ENCODE measurements at regions not wholly inside any gene's neighbourhood (a gene's known extent, or its start where the extent isn't known, plus 50 kb on each side); places are given as distances from the start of the nearest gene placed in this dataset.
"Not testable (repeated sequence)": the region's sequence is repeated elsewhere in the genome, so short reads cannot be mapped to it uniquely, and the experiment has no call there.

- no peak overlapping the region for H3K4me3 Mint-ChIP-seq (ENCODE audit: unreplicated experiment)
- POLR2A ChIA-PET, result no interaction called here
- TF ChIP-seq, protein P1, sequence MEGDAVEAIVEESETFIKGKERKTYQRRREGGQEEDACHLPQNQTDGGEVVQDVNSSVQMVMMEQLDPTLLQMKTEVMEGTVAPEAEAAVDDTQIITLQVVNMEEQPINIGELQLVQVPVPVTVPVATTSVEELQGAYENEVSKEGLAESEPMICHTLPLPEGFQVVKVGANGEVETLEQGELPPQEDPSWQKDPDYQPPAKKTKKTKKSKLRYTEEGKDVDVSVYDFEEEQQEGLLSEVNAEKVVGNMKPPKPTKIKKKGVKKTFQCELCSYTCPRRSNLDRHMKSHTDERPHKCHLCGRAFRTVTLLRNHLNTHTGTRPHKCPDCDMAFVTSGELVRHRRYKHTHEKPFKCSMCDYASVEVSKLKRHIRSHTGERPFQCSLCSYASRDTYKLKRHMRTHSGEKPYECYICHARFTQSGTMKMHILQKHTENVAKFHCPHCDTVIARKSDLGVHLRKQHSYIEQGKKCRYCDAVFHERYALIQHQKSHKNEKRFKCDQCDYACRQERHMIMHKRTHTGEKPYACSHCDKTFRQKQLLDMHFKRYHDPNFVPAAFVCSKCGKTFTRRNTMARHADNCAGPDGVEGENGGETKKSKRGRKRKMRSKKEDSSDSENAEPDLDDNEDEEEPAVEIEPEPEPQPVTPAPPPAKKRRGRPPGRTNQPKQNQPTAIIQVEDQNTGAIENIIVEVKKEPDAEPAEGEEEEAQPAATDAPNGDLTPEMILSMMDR (IDR thresholded peaks at IDR 0.05; ENCODE audit: unreplicated experiment), result no peak
- CTCF ChIA-PET, result no interaction called here
- H3K36me3 Mint-ChIP-seq (ENCODE audit: insufficient read depth, unreplicated experiment), result no peaks in the 10 kb centered on the region
- peaks cover 6% of the 10 kb centered on the region for H3K4me1 Mint-ChIP-seq (ENCODE audit: insufficient read depth, unreplicated experiment)
- intact Hi-C loops (cut with micrococcal nuclease), result no loop called here
- no peak for DNase-seq (ENCODE audit: unreplicated experiment)
- no peak overlapping the region for H3K27ac Mint-ChIP-seq (ENCODE audit: low read depth, unreplicated experiment)
- no peaks in the 10 kb centered on the region for H3K27me3 Mint-ChIP-seq (ENCODE audit: insufficient read depth, unreplicated experiment)
- no TSS peak for BruUV-seq (replicated peaks)
- H3K9me3 Mint-ChIP-seq (ENCODE audit: unreplicated experiment), result no peaks in the 10 kb centered on the region
Measured at GRCh38 chr6:11407414-11407813, 130.1 kb upstream of the TMEM170B start.

GRCh38 chr6:11404838-11405237, 132.7 kb upstream of the TMEM170B start:
- intact Hi-C loops (cut with micrococcal nuclease), result no loop called here
- no peak for DNase-seq (ENCODE audit: unreplicated experiment)
- ChIA-PET POLR2A (no interaction called here), CTCF (interaction anchor here (1.3 kb wide), 1 partner anchor 92 kb away, joined by 4 read pairs; no protein-coding TSS in a partner anchor)
- Mint-ChIP-seq H3K4me1 (ENCODE audit: insufficient read depth, unreplicated experiment) (no peaks in the 10 kb centered on the region), H3K27me3 (ENCODE audit: insufficient read depth, unreplicated experiment) (no peaks in the 10 kb centered on the region), H3K9me3 (ENCODE audit: unreplicated experiment) (no peaks in the 10 kb centered on the region), H3K36me3 (ENCODE audit: insufficient read depth, unreplicated experiment) (no peaks in the 10 kb centered on the region), H3K4me3 (ENCODE audit: unreplicated experiment) (no peak overlapping the region), H3K27ac (ENCODE audit: low read depth, unreplicated experiment) (no peak overlapping the region)
- no TSS peak for BruUV-seq (replicated peaks)
- TF ChIP-seq, protein P1 (IDR thresholded peaks at IDR 0.05; ENCODE audit: unreplicated experiment), result no peak

- Mint-ChIP-seq H3K9me3 (ENCODE audit: unreplicated experiment) (no peaks in the 10 kb centered on the region), H3K27ac (ENCODE audit: low read depth, unreplicated experiment) (no peak overlapping the region), H3K27me3 (ENCODE audit: insufficient read depth, unreplicated experiment) (no peaks in the 10 kb centered on the region), H3K4me1 (ENCODE audit: insufficient read depth, unreplicated experiment) (no peaks in the 10 kb centered on the region), H3K4me3 (ENCODE audit: unreplicated experiment) (no peak overlapping the region), H3K36me3 (ENCODE audit: insufficient read depth, unreplicated experiment) (no peaks in the 10 kb centered on the region)
- TF ChIP-seq, protein P1 (IDR thresholded peaks at IDR 0.05; ENCODE audit: unreplicated experiment), result no peak
- no peak for DNase-seq (ENCODE audit: unreplicated experiment)
- ChIA-PET CTCF (interaction anchor here (0.6 to 1.3 kb wide), 2 partner anchors 67 to 93 kb away, joined by 3 to 4 read pairs; no protein-coding TSS in a partner anchor), POLR2A (interaction anchor here (0.5 kb wide), 1 partner anchor 798 kb away, joined by 3 read pairs; no protein-coding TSS in a partner anchor)
- intact Hi-C loops (cut with micrococcal nuclease), result no loop called here
- no TSS peak for BruUV-seq (replicated peaks)
Measured at GRCh38 chr6:11404081-11404480, 133.5 kb upstream of the TMEM170B start.

GRCh38 chr6:11403035-11403601, 134.4 kb upstream of the TMEM170B start:
- no peaks in the 10 kb centered on the region for H3K27me3 Mint-ChIP-seq (ENCODE audit: insufficient read depth, unreplicated experiment)
- no TSS peak for BruUV-seq (replicated peaks)
- H3K9me3 Mint-ChIP-seq (ENCODE audit: unreplicated experiment), result no peaks in the 10 kb centered on the region
- CTCF ChIA-PET, result interaction anchor here (0.7 kb wide), 1 partner anchor 94 kb away, joined by 4 read pairs; no protein-coding TSS in a partner anchor
- POLR2A ChIA-PET, result no interaction called here
- H3K4me3 Mint-ChIP-seq (ENCODE audit: unreplicated experiment), result no peak overlapping the region
- no peaks in the 10 kb centered on the region for H3K36me3 Mint-ChIP-seq (ENCODE audit: insufficient read depth, unreplicated experiment)
- no peak for DNase-seq (ENCODE audit: unreplicated experiment)
- H3K27ac Mint-ChIP-seq (ENCODE audit: low read depth, unreplicated experiment), result no peak overlapping the region
- intact Hi-C loops (cut with micrococcal nuclease), result no loop called here
- TF ChIP-seq, protein P1 (IDR thresholded peaks at IDR 0.05; ENCODE audit: unreplicated experiment), result no peak
- H3K4me1 Mint-ChIP-seq (ENCODE audit: insufficient read depth, unreplicated experiment), result no peaks in the 10 kb centered on the region

DNA sequence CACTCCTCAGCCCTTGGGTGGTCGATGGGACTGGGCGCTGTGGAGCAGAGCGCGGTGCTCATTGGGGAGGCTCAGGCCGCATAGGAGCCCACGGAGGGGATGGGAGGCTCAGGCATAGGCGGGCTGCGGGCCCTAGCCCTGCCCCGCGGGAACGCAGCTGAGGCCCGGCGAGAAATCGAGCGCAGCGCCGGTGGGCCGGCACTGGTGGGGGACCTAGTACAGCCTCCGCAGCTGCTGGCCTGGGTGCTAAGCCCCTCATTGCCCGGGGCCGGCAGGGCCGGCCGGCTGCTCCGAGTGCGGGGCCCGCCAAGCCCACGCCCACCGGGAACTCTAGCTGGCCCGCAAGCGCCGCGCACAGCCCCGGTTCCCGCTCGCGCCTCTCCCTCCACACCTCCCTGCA, 135.0 kb upstream of the TMEM170B start:
- H3K27me3 Mint-ChIP-seq (ENCODE audit: insufficient read depth, unreplicated experiment); H3K4me3 Mint-ChIP-seq (ENCODE audit: unreplicated experiment); H3K9me3 Mint-ChIP-seq (ENCODE audit: unreplicated experiment); H3K27ac Mint-ChIP-seq (ENCODE audit: low read depth, unreplicated experiment); H3K36me3 Mint-ChIP-seq (ENCODE audit: insufficient read depth, unreplicated experiment); intact Hi-C loops (cut with micrococcal nuclease); POLR2A ChIA-PET; BruUV-seq (replicated peaks); DNase-seq (ENCODE audit: unreplicated experiment); H3K4me1 Mint-ChIP-seq (ENCODE audit: insufficient read depth, unreplicated experiment): not testable (repeated sequence)
- CTCF ChIA-PET, result interaction anchor here (0.7 kb wide), 1 partner anchor 94 kb away, joined by 4 read pairs; no protein-coding TSS in a partner anchor

DNA sequence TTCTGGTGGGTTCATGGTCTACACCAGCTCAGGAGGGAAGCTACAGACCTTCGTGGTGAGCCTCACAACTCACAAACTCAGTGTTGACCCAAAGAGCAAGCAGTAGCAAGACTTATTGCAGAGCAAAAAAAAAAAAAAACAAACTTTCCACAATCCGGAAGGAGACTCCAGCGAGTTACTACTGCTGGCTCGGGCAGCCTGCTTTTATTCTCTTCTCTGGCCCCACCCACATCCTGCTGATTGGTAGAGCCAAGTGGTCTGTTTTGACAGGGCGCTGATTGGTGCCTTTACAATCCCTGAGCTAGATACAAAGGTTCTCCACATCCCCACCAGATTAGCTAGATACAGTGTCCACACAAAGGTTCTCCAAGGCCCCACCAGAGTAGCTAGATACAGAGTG, 135.6 kb upstream of the TMEM170B start:
- H3K4me3 Mint-ChIP-seq (ENCODE audit: unreplicated experiment); H3K4me1 Mint-ChIP-seq (ENCODE audit: insufficient read depth, unreplicated experiment); DNase-seq (ENCODE audit: unreplicated experiment); intact Hi-C loops (cut with micrococcal nuclease); H3K9me3 Mint-ChIP-seq (ENCODE audit: unreplicated experiment); H3K36me3 Mint-ChIP-seq (ENCODE audit: insufficient read depth, unreplicated experiment); H3K27ac Mint-ChIP-seq (ENCODE audit: low read depth, unreplicated experiment); POLR2A ChIA-PET; H3K27me3 Mint-ChIP-seq (ENCODE audit: insufficient read depth, unreplicated experiment); BruUV-seq (replicated peaks): not testable (repeated sequence)
- CTCF ChIA-PET, result interaction anchor here (1.4 kb wide), 1 partner anchor 54 kb away, joined by 3 read pairs; no protein-coding TSS in a partner anchor
